GM21717 (cell line): ENCODE measurements at regions not wholly inside any gene's neighbourhood (a gene's known extent, or its start where the extent isn't known, plus 50 kb on each side); places are given as distances from the start of the nearest gene placed in this dataset.

Experiments
- ATAC-seq: cut with Tn5 transposase; IDR thresholded peaks from one replicate; pipeline ENCODE4 v1.9.1; 2021; ENCODE audit warnings: mild to moderate bottlenecking, moderate library complexity; ENCODE audit not compliant: unreplicated experiment

GRCh38 chr6:147061252-147061651, 143.0 kb upstream of the STXBP5 start:
- no peak for ATAC-seq

DNA sequence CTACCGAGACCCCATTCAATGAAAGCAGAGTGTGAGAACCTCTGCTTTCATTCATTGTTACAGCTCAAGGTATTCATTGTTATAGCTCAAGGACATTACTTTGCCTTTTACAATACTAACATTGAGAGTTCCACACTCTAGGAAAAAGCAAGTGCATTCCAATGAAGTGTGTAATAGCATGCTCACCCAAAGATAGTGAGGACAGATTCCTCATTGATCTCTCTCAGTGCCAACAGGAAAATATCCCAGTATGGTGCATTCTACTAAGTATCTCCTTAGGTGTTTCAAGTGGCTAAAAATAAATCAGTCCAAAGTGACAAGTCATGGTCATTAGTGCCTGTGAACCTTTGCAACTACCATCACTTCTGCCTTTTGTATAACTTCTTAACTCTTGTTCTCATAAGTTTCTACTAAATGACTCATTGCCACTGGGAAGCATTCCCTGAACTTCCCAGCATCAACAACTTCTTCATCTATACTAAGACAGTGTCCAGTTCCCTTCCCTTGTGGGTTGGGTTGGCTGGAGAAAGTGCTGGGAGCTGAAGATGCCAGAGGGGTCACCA, 140.7 kb upstream of the STXBP5 start:
- ATAC-seq, result no peak

DNA sequence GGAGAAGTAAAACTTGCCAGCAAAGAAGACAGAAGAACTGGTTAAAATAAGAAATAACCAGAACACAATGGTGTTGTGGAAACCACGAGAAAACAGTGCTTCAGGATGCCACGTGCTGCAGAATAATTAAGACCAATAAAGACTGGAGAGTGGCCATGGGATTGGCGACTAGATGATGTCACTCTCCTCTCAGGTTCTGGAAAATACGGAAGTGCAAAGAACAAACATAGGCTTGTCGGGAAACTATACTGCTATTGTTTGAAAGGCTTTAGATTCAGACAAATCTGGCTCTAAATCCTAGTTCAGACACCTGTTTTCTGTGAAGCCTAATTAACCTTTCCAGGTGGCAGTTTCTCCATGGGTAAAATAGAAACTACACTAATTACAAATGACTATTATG, 138.4 kb upstream of the STXBP5 start:
- ATAC-seq, result no peak

- no peak for ATAC-seq
These were observed 137.0 kb upstream of the STXBP5 start for GRCh38 chr6:147067184-147067583.

- ATAC-seq, result no peak
These were observed 132.4 kb upstream of the STXBP5 start for GRCh38 chr6:147071776-147072175.

DNA sequence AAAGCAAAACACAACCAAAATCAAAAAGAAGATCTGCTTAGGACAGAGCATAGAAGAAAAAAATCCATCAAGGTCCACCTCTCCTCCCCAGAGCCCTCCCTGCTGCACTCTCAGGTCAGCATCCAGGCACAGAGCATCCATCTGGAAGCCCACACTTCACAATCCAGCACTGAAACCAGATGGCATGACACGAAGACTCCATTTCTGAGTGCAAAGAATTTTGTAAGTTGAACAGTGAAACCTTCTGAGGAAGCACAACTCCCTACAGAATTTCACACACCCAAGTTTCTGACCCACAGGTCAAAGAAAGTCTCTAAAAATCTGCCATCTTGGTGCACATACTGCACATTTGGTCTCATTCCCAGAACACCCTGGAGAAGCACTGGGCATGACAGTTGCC, 128.8 kb upstream of the STXBP5 start:
- ATAC-seq, result no peak

DNA sequence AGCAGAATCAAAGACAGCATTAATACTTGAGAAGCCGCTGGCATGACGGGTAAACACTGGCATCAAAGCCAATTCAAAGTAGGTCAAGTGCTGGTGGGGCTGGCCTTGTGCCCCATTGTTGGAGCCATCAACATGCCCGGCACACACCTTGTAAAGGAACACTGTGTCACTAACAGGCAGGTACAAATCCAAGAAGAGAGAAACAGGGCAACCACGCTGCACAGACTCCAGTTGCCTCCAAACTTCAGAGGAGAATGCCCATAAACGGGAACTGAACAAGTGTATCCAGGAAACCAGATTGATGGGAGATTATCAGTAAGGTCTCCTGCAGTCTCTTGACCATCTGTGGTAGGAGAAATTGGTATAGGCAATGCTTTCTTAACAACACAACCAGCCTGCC, 127.0 kb upstream of the STXBP5 start:
- ATAC-seq, result no peak

GRCh38 chr6:147078106-147078505, 126.1 kb upstream of the STXBP5 start:
- no peak for ATAC-seq

DNA sequence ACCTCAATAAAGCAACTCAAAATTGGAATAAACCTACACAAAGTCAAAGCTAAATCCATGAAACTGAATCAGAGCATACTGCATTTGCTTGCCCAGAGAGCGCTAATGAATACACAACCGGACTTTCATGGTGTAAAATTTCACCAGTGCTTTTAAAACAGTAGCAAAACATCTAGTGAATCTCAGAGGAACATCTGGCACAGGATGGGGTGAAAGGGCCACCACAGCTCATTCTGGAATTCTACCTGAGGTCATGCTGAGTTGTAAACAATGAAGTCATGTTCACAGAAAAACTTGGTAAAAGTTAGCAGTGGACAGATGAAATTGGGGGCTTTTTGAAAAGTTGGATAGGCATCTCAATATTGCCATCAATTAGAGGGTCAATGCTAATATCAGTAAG, 125.6 kb upstream of the STXBP5 start:
- no peak for ATAC-seq

GRCh38 chr6:147080225-147080624, 124.0 kb upstream of the STXBP5 start:
- no peak for ATAC-seq

- no peak for ATAC-seq
These were observed 123.1 kb upstream of the STXBP5 start for GRCh38 chr6:147081076-147081609.

GRCh38 chr6:147087641-147088040, 116.6 kb upstream of the STXBP5 start:
- ATAC-seq, result no peak

- no peak for ATAC-seq
These were observed 115.4 kb upstream of the STXBP5 start for GRCh38 chr6:147088861-147089260.

- no peak for ATAC-seq
These were observed 108.9 kb upstream of the STXBP5 start for GRCh38 chr6:147095316-147095715.

GRCh38 chr6:147099974-147100373, 104.2 kb upstream of the STXBP5 start:
- no peak for ATAC-seq

- ATAC-seq, result no peak
These were observed 101.2 kb upstream of the STXBP5 start for GRCh38 chr6:147103007-147103406.

- no peak for ATAC-seq
These were observed 100.5 kb upstream of the STXBP5 start for GRCh38 chr6:147103694-147104093.

DNA sequence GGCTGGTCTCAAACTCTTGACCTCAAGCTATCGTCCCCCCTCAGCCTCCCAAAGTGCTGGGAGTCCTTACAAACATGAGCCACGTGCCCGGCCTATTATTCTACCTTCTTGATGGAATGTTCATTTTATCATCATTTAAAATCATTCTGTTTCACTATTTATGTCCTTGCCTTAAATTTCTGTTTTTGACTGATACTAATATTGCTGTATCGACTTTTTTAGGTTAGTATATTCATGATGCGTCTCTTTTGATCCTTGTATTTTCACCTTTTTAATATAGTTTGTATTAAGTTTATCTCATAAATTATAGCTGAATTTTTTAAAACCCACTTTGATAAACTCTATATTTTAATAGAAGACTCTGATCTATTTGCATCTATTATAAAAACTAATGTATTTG, 98.4 kb upstream of the STXBP5 start:
- ATAC-seq, result no peak

- ATAC-seq, result no peak
These were observed 97.3 kb upstream of the STXBP5 start for GRCh38 chr6:147106759-147107401.

GRCh38 chr6:147108259-147108910, 95.8 kb upstream of the STXBP5 start:
- no peak for ATAC-seq

- no peak for ATAC-seq
These were observed 94.5 kb upstream of the STXBP5 start for GRCh38 chr6:147109707-147110106.

GRCh38 chr6:147116056-147116455, 88.2 kb upstream of the STXBP5 start:
- ATAC-seq, result no peak
